Activated CD4-positive, alpha-beta T cell treated with anti-CD3 and anti-CD28 coated beads, Interleukin-2, amount 10 ng/mL, durations not matched to agents 7 days and 5 days (primary cell): ENCODE measurements at regions not wholly inside any gene's neighbourhood (a gene's known extent, or its start where the extent isn't known, plus 50 kb on each side); places are given as distances from the start of the nearest gene placed in this dataset.
A peak's percentile ranks its signal among the peaks of the same experiment; 100 is the strongest.

Experiments used
- CTCF ChIA-PET: fragments of 350-600 bp; sonication (Branson Sonifier 250); formaldehyde crosslinking; loops from one replicate; lab custom pipeline; 2021; ENCODE audit warnings: antibody characterized with exemption; lab: Charles Lee
- POLR2A ChIA-PET: fragments of 350-600 bp; sonication (Branson Sonifier 250); formaldehyde crosslinking; loops from one replicate; lab custom pipeline; 2021; ENCODE audit warnings: antibody characterized with exemption; lab: Charles Lee
- DNase-seq: peaks from one replicate; pipeline ENCODE4 v3.0.0-alpha.2; 2020
- H3K27ac Mint-ChIP-seq: one replicate; pipeline ENCODE4 v1.8.0; 2021; ENCODE audit warnings: mild to moderate bottlenecking, moderate library complexity, mixed read lengths
- H3K27me3 Mint-ChIP-seq: one replicate; pipeline ENCODE4 v1.8.0; 2021; ENCODE audit warnings: mixed read lengths
- H3K36me3 Mint-ChIP-seq: one replicate; pipeline ENCODE4 v1.8.0; 2021; ENCODE audit warnings: low read depth, mixed read lengths
- H3K4me1 Mint-ChIP-seq: one replicate; pipeline ENCODE4 v1.8.0; 2021; ENCODE audit warnings: mixed read lengths
- H3K4me3 Mint-ChIP-seq: one replicate; pipeline ENCODE4 v1.8.0; 2021; ENCODE audit warnings: mild to moderate bottlenecking, moderate library complexity, mixed read lengths
- H3K9me3 Mint-ChIP-seq: one replicate; pipeline ENCODE4 v1.8.0; 2021; ENCODE audit warnings: mixed read lengths

DNA sequence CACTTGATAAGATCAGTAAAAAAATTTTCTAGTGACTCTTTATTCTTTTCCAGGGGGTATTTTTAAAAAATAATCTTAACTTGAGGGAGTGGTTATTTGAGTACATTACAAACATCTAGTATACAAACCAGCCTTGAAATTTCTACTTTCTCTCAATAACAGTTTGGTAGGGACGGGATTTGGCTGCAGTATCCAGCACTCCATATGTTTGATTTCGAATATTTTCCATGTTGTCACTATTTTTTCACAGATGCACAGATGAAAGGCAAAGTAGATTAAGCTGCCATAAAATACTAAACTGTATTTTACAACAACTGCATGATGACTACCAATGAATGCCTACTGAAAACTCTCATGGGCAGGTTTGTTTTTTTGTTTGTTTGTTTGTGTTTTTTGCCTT lies 225.0 kb downstream of the COX7B2 start:
- CTCF ChIA-PET = no interaction called here
- no peak overlapping the region for H3K27ac Mint-ChIP-seq

DNA sequence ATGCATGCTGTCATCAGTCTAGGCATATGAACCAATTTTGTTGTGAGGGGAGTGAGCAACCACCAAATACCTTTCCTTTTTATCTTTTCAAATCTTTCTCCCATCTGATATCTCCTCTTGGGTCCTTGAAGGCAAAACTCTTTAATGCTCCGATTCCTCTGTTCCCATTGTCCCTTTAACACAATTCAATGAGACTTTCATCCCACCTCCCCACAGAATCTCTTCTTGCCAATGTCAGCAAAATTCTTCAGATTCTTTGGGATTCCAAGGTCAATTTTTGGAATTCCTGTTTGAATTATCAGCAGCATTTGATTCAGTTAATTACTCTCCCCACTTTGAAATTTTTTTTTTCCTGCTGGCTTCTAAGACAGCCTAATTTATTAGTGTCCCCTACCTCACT lies 232.7 kb downstream of the COX7B2 start:
- H3K4me3 Mint-ChIP-seq = no peak overlapping the region
- no peaks in the 10 kb centered on the region for H3K27me3 Mint-ChIP-seq
- no peaks in the 10 kb centered on the region for H3K36me3 Mint-ChIP-seq
- no peak overlapping the region for H3K27ac Mint-ChIP-seq
- H3K4me1 Mint-ChIP-seq = no peaks in the 10 kb centered on the region
- ChIA-PET CTCF (no interaction called here), POLR2A (no interaction called here)
- H3K9me3 Mint-ChIP-seq = peaks cover 3% of the 10 kb centered on the region
- DNase-seq = no peak

More for the DNA sequence above, 225.0 kb downstream of the COX7B2 start:
- Mint-ChIP-seq H3K4me1 (no peaks in the 10 kb centered on the region), H3K4me3 (no peak overlapping the region), H3K36me3 (no peaks in the 10 kb centered on the region), H3K27me3 (no peaks in the 10 kb centered on the region), H3K9me3 (peaks cover 3% of the 10 kb centered on the region)
- no peak for DNase-seq
- POLR2A ChIA-PET = no interaction called here

DNA sequence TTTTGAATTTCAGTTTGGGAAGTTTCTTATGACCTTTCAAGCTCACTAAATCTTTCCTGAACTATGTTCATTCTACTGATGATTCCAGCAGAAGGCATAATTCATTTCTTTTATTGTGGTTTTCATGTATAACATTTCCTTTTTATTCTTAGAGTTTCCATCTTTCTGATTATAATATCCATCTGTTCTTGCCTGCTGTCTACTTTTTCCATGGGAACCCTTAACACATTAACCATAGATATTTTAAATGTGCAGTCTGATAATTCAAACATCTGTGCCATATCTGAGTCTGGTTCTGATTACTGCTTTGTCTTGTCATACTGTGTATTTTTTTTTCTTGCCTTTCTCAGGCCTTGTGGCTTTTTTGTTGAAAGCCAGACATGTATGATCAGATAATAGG lies 234.7 kb downstream of the COX7B2 start:
- H3K27ac Mint-ChIP-seq = no peak overlapping the region
- POLR2A ChIA-PET = no interaction called here

DNA sequence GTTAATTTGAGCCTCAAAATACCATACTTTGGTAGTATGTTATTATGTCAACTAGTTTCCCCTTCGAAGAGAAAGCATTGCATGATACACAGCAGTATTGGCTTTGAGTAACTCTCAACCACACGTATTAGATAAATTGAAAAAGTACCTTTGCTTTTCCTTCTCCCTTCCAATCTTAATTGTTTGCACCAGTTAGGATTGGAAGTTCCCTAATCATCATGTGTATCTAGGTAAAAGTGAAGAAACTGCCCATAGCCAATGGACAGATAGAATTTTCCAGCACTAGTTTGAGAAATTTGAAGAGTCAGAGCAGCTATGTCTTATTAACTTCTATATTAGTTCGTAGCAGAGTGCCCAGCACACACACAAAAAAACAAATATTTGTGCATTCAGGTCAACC lies 241.3 kb downstream of the COX7B2 start:
- no peaks in the 10 kb centered on the region for H3K27me3 Mint-ChIP-seq
- ChIA-PET CTCF (no interaction called here), POLR2A (no interaction called here)
- no peaks in the 10 kb centered on the region for H3K9me3 Mint-ChIP-seq
- no peaks in the 10 kb centered on the region for H3K4me1 Mint-ChIP-seq
- no peaks in the 10 kb centered on the region for H3K36me3 Mint-ChIP-seq
- no peak overlapping the region for H3K4me3 Mint-ChIP-seq
- no peak for DNase-seq
- no peak overlapping the region for H3K27ac Mint-ChIP-seq

More for the DNA sequence above, 234.7 kb downstream of the COX7B2 start:
- Mint-ChIP-seq H3K27me3 (no peaks in the 10 kb centered on the region), H3K4me3 (no peak overlapping the region), H3K9me3 (peaks cover 3% of the 10 kb centered on the region), H3K4me1 (no peaks in the 10 kb centered on the region), H3K36me3 (no peaks in the 10 kb centered on the region)
- CTCF ChIA-PET = no interaction called here
- no peak for DNase-seq

GRCh38 chr4:46656071-46656470 lies 253.0 kb downstream of the COX7B2 start:
- Mint-ChIP-seq H3K4me1 (no peaks in the 10 kb centered on the region), H3K9me3 (no peaks in the 10 kb centered on the region), H3K36me3 (no peaks in the 10 kb centered on the region), H3K27me3 (no peaks in the 10 kb centered on the region), H3K27ac (no peak overlapping the region), H3K4me3 (no peak overlapping the region)
- no peak for DNase-seq
- ChIA-PET POLR2A (no interaction called here), CTCF (no interaction called here)

GRCh38 chr4:46653842-46654241 lies 255.2 kb downstream of the COX7B2 start:
- H3K27ac Mint-ChIP-seq = no peak overlapping the region
- H3K9me3 Mint-ChIP-seq = no peaks in the 10 kb centered on the region
- H3K4me3 Mint-ChIP-seq = no peak overlapping the region
- no peaks in the 10 kb centered on the region for H3K36me3 Mint-ChIP-seq
- no peaks in the 10 kb centered on the region for H3K27me3 Mint-ChIP-seq
- H3K4me1 Mint-ChIP-seq = no peaks in the 10 kb centered on the region
- CTCF ChIA-PET = no interaction called here
- POLR2A ChIA-PET = no interaction called here
- no peak for DNase-seq

- Mint-ChIP-seq H3K4me3 (no peak overlapping the region), H3K36me3 (no peaks in the 10 kb centered on the region), H3K27ac (no peak overlapping the region), H3K27me3 (no peaks in the 10 kb centered on the region), H3K9me3 (no peaks in the 10 kb centered on the region), H3K4me1 (no peaks in the 10 kb centered on the region)
- no peak for DNase-seq
- ChIA-PET POLR2A (no interaction called here), CTCF (no interaction called here)
These were observed 259.5 kb upstream of the GABRA2 start for GRCh38 chr4:46649390-46649789.

- peak; percentile 24 for DNase-seq
- no peaks in the 10 kb centered on the region for H3K4me1 Mint-ChIP-seq
- CTCF ChIA-PET = interaction anchor here (1.0 to 1.2 kb wide), 2 partner anchors 12 to 18 kb away, joined by 3 read pairs; no protein-coding TSS in a partner anchor
- H3K27me3 Mint-ChIP-seq = no peaks in the 10 kb centered on the region
- H3K36me3 Mint-ChIP-seq = no peaks in the 10 kb centered on the region
- H3K27ac Mint-ChIP-seq = no peak overlapping the region
- no peaks in the 10 kb centered on the region for H3K9me3 Mint-ChIP-seq
- no peak overlapping the region for H3K4me3 Mint-ChIP-seq
- POLR2A ChIA-PET = no interaction called here
These were observed 258.3 kb upstream of the GABRA2 start for GRCh38 chr4:46648088-46648744.

DNA sequence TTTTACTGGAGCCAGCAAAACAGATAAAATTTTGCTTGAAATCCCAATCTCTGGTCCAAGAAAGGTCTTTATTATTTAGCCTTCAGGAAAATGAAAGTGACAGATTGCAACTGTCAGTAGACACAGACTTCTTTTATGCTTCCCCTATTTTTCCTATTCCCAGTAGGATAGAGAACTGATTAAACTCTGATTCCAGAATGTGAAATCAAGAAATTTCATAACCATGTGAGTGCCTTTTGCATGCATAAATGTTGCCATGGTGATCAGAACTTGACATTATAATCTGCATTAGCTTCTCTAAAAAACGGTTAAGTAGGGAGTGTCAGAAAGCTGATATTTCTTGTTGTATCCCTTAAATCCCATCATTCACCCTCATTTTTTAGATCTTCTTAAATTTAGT lies 255.2 kb upstream of the GABRA2 start:
- ChIA-PET POLR2A (no interaction called here), CTCF (no interaction called here)
- Mint-ChIP-seq H3K36me3 (no peaks in the 10 kb centered on the region), H3K9me3 (peaks cover 2% of the 10 kb centered on the region), H3K4me3 (no peak overlapping the region), H3K4me1 (no peaks in the 10 kb centered on the region), H3K27me3 (no peaks in the 10 kb centered on the region), H3K27ac (no peak overlapping the region)
- DNase-seq = no peak
